GM19468 (cell line): ENCODE measurements at regions not wholly inside any gene's neighbourhood (a gene's known extent, or its start where the extent isn't known, plus 50 kb on each side); places are given as distances from the start of the nearest gene placed in this dataset.
"Not testable (repeated sequence)": the region's sequence is repeated elsewhere in the genome, so short reads cannot be mapped to it uniquely, and the experiment has no call there.

ENCODE experiments used
- ATAC-seq: cut with Tn5 transposase; IDR thresholded peaks from one replicate; pipeline ENCODE4 v1.9.1; 2021; ENCODE audit warnings: mild to moderate bottlenecking, moderate library complexity, moderate number of reproducible peaks; ENCODE audit not compliant: unreplicated experiment; ENCODE audit errors: extremely low read depth

DNA sequence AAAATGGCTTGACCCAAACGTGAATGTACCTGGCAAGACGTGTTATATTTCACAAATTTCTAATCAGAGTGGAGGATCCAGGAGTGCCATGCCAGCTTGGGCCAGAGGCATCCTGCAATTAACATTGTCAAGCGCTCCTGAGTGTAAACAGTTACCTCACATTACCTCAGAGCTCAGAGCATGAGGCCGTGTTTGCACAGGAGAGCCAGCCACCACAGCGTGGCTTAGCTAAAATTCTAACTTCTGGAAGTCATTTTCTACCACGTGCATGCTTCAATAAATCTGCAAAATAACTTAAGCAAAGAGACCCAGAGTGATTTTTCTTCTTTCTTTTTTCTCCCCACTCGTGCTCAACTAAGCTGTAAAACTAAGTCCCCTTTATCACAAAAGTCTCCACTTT is 769.0 kb downstream of the KCNJ2 start:
- no peak for ATAC-seq

GRCh38 chr17:70945386-70945785 is 776.1 kb downstream of the KCNJ2 start:
- ATAC-seq = no peak

DNA sequence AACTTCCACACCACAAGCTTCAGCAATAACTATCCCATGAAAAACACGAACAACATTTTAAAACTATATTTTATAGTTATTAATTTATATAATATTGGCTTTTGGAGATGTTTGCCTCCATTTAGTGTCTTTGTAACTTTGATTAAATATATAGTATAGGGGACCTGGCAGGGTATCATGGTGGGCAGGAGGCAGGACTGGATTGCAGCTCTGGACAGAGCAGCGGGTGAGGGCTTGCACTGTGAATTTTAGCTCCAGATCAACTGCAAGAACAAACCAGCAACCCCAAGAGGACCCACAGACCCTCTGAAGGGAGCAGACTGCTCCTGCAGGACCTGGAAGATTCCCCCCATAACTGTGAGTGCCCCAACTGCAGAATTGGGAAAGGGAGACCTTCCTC is 777.9 kb downstream of the KCNJ2 start:
- ATAC-seq = no peak

DNA sequence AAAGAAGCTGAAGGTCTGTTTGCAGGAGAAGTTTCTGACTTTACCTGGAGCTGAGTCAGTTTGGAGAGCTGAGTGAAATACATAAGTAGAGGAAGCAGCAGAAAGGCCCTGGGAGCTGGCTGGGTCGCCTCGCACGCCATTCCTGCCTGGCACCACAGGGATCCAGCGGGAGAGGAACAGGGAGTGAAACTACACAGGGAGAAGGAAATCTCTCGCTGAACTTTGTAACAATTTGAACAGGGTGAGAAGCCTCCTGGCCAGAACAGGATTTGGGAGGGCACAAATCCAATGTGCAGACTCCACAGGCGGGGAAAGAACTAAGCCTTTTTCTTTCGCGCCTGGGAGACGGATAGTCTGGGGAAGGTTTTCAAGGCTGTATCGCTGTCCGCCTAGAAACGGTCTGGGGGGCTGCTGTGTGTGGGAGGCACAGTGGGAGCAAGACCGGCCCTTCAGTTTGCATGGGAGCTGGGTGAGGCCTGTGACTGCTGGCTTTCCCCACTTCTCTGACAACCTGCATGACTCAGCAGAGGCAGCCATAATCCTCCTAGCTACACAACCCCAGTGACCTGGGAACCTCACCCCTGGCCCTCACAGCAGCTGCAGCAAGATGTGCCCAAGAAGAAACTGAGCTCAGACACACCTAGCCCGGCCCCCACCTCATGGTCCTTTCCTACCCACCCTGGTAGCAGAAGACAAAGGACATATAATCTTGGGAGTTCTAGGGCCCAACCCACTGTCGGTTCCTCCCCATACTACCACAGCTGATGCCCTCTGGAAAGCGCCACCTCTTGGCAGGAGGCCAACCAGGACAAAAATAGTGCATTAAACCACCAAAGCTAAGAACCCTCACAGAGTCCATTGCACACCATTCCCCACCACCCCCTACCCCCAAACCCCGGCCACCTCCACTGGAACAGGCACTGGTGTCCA is 778.6 kb downstream of the KCNJ2 start:
- no peak for ATAC-seq

DNA sequence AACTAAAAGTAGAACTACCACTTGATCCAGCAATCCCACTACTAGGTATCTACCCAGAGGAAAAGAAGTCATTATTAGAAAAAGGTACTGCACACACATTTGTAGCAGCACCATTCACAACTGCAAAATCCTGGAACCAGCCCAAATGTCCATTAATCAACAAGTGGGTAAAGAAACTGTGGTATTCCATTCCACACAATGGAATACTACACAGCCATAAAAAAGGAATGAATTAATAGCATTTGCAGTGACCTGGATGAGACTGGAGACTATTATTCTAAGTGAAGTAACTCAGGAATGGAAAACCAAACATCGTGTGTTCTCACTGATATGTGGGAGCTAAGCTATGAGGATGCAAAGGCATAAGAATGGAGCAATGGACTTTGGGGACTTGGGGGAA is 783.8 kb downstream of the KCNJ2 start:
- ATAC-seq = not testable (repeated sequence)

- no peak for ATAC-seq
Observed at GRCh38 chr17:70955441-70955840, 786.1 kb downstream of the KCNJ2 start.

- ATAC-seq = no peak
Observed at GRCh38 chr17:70956726-70957125, 787.4 kb downstream of the KCNJ2 start.

DNA sequence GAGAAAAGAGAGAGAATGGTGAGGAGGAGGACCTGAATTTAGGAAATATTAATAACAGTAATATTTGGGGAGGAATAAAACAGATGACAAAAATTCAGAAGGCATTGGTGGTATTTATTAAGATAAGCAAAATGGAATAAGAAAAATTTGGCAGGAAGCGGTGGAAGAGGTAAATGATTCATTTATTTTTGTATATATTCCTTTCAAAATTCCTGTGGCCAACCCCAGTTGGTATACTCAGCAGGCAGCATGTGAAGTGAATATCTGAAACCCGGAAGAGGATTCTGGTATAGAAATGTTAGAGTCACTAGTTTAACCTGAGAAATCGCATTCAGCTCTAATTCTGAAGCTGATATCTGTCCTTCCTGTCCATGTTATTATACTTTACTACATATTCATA is 792.0 kb downstream of the KCNJ2 start:
- ATAC-seq = no peak

DNA sequence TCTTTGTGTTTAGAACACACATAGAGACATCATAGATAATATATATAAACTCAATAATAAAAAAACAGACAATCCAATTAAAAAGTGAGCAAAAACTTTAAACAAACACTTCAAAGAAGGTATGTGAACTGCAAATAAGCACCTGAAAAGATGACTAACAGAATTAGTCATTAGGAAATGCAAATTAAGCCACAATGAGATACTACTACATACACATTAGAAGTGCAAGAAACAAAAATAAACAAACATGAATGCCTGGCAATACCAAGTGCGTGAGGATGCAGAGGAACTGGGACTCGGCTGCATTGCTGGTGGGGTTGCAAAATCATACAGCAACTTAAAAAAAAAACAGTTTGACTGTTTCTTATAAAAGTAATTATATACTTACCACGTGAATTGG is 799.0 kb downstream of the KCNJ2 start:
- no peak for ATAC-seq

DNA sequence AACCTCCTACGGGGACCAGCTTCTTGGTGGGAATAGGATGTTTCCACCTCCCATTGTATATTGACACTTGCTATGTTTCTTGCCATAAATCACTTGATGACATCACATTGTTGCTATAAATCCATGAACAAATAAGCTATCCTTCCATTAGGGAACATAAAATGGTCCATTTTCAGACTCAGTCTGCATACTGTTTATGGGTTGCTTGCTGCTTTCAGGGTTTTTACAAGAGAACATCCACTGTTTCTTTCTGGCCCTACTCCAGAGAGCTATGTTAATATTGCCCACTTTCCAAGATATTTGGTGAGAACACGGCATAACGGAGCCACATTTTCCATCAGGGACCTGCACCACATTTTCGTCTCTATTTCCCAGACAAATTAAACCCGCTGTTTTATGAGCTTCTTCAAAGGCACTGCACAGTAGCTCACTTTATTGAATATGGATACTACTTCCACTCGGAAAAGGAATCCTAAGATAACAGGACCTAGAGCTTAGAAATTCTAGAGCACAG is 800.2 kb downstream of the KCNJ2 start:
- ATAC-seq = no peak

DNA sequence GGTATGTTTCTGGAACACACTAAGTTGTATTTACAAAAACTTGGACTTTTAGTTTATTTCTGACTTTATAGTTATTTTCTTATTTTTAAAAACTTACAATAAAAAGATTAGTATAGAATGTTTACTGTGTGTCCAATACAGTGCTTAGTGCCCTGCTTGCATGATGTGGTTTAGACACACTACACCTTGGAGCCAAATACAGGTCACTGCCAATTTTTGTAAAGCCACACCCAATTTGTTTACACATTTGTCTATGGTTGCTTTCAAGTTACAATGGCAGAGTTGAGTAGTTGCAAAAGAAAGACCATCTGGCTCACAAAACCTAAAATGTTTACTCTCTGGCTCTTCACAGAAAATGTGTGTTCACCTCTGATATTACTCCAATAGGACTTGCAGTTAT is 807.1 kb downstream of the KCNJ2 start:
- no peak for ATAC-seq

DNA sequence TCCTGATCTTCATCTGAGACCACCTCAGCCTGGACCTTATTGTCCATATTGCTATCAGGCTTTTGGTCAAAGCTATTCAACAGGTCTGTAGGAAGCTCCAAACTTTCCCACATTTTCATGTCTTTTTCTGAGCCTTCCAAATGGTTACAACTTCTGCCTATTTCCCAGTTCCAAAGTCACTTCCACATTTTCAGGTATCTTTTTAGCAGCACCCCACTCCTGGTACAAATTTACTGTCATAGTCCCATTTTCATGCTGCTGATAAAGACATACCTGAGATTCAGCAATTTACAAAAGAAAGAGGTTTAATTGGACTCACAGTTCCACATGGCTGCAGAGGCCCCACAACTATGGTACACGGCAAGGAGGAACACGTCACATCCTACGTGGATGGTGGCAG is 815.5 kb downstream of the KCNJ2 start:
- ATAC-seq = no peak

- peak; percentile 71 for ATAC-seq
Observed at GRCh38 chr17:70987867-70988340, 818.6 kb downstream of the KCNJ2 start.

GRCh38 chr17:70988622-70989021 is 819.3 kb downstream of the KCNJ2 start:
- ATAC-seq = no peak

DNA sequence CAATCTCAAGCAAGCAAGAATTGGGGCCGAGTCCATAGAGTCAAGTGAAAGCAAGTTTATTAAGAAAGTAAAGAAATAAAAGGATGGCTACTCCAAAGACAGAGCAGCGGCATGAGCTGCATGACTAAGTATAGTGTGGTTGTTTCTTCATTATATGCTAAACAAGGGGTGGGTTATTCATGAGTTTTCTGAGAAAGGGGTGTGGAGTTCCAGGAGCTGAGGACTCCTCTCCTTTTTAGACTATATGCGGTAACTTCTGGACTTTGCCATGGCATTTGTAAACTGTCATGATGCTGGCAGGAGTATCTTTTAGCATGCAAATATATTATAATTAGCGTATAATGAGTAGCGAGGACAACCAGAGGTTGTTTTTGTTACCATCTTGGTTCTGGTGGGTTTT is 819.9 kb downstream of the KCNJ2 start:
- ATAC-seq = no peak

DNA sequence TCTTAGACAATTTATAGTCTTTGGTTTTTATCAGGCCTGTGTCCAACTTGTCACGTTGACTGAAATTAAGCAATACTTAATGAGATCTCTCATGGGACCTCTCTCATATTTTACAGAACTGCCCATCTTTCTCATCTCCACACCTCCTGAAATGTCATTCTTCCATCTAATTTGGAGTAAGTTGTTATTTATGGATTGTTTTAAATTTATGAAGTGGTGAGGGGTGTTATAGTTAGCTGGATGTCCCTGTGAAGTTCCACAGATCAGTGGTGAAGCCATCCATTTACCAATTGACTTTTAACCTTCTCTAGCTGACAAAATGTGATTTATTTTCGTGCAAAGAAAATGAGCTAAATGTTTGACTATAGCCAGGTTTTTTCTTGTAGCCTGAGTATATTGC is 824.9 kb downstream of the KCNJ2 start:
- ATAC-seq = no peak

- no peak for ATAC-seq
Observed at GRCh38 chr17:70995997-70996396, 826.7 kb downstream of the KCNJ2 start.

- no peak for ATAC-seq
Observed at GRCh38 chr17:71003736-71004135, 834.4 kb downstream of the KCNJ2 start.

GRCh38 chr17:71004413-71004812 is 835.1 kb downstream of the KCNJ2 start:
- no peak for ATAC-seq

DNA sequence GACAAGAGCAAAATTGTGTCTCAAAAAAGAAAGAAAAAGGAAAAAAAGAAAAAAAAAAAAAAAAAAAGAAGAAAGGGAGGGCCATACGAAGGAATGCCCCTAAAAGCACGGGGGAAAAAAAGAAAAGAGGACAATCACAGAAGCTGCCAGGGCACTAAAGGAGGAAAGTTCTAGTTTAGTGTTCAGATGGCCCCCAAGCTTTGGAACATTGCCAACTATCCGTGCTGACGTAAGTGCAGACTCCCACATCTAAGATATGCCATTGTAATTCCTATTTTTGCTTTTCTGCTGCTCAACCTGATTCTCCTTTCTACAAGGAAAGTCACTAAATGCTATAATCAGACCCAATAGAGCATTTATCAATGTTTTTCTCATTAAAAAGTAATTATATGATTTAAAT is 842.1 kb downstream of the KCNJ2 start:
- no peak for ATAC-seq

DNA sequence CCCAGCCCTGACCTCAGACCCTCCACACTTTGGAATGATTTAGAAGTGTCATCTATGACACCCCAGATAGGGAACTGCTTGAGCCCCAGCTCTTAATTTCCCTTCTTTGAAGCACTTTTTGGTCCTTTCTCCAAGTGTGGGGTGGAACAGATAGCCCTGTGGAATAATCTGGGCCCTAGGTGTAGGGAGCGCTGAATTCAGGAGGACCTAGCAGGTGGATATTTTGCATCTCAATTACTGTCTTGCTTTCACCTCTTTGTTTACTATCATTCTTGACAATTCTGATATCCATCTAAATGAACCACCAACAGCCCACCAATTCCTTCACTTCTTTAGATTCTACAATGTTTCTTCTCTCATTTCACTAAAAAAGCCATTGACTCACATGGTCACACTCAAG is 850.4 kb downstream of the KCNJ2 start:
- ATAC-seq = no peak

DNA sequence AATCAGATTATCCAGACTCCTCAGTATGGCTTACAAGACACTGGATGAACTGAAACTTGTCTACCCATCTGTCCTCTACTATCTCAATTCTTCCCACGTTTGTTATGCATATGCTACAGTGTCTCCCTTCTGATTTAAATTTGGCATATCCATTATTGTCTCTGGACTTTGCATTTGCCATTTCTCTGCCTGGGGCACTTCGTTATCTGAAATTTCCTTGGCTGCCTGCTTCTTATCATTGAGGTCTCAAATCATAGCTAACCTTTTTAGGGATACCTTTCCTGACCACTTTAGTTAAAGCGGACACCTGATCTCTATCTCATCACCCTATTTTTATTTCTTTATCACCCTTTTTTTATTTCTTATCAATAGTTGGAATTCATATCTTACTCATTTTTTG is 853.4 kb downstream of the KCNJ2 start:
- no peak for ATAC-seq
